Esophagus (tissue), 2 donors: ENCODE measurements at regions not wholly inside any gene's neighbourhood (a gene's known extent, or its start where the extent isn't known, plus 50 kb on each side); places are given as distances from the start of the nearest gene placed in this dataset.

ENCODE experiments used
- H3K27ac ChIP-seq, 2 donors: one replicate each; pipeline ENCODE4 v1.5.1; 2013; ENCODE audit warnings: low read depth in 2 of 2, mild to moderate bottlenecking in 2 of 2, inconsistent platforms in 1 of 2, low read length in 1 of 2, moderate library complexity in 1 of 2
- H3K27me3 ChIP-seq, 2 donors: one replicate each; pipeline ENCODE4 v1.6.1; 2013; ENCODE audit warnings: low read length in 2 of 2, control low read depth in 1 of 2, mild to moderate bottlenecking in 1 of 2; ENCODE audit not compliant: insufficient read depth in 2 of 2, control insufficient read depth in 1 of 2
- H3K36me3 ChIP-seq, 2 donors: one replicate each; pipeline ENCODE4 v1.6.1; 2013; ENCODE audit warnings: low read length in 1 of 2; ENCODE audit not compliant: control insufficient read depth in 2 of 2, insufficient read depth in 2 of 2
- H3K4me1 ChIP-seq, 2 donors: one replicate each; pipeline ENCODE4 v1.6.1; 2013; ENCODE audit warnings: low read length in 1 of 2; ENCODE audit not compliant: control insufficient read depth in 2 of 2, insufficient read depth in 2 of 2
- H3K4me3 ChIP-seq, 2 donors: one replicate each; pipeline ENCODE4 v1.5.1; 2013; ENCODE audit warnings: low read length in 2 of 2, mild to moderate bottlenecking in 2 of 2, low read depth in 1 of 2, moderate library complexity in 1 of 2
- H3K9me3 ChIP-seq, 2 donors: one replicate each; pipeline ENCODE4 v1.6.1; 2013; ENCODE audit warnings: mild to moderate bottlenecking in 2 of 2, low read depth in 1 of 2, low read length in 1 of 2, moderate library complexity in 1 of 2; ENCODE audit not compliant: control insufficient read depth in 2 of 2, insufficient read depth in 1 of 2
- WGBS, 2 donors: extraction: QIAGEN DNeasy Blood & Tissue Kit; methylation state at CpG; one replicate each; pipeline ENCODE4 v1.1.7; 2013; 5-methylcytosine and 5-hydroxymethylcytosine counted together
- donor health status: healthy with polysubstance abuse.
- donor health status: Bipolar disorder and iron deficiency.

DNA sequence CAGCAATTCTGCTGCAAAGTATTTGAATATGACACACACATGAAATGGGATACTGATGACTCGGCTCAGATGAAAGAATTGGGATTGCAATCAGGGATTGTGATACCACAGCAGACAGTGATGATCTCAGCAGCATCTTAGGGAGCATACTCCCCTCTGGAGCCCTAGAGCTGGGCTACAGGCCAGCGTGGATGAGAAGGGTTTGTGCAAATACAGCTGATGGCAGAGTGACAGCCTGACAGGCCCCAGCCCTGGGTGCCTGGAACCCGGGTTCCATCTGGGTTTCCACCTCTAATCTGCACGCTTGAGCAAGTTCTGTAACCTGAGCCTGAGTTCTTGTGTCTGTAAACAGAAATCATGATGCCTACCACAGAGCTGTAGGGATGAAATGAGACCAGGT is 418.0 kb downstream of the LRATD1 start:
- H3K27ac ChIP-seq: no peak overlapping the region
- H3K9me3 ChIP-seq: no peaks in the 10 kb centered on the region
- no peak overlapping the region for H3K4me3 ChIP-seq
- H3K27me3 ChIP-seq: no peaks in the 10 kb centered on the region
- 45 to 52% methylated on average over 4 of the region's 4 CpGs for WGBS, 2 donors
- H3K36me3 ChIP-seq: no peaks in the 10 kb centered on the region
- H3K4me1 ChIP-seq: no peaks in the 10 kb centered on the region

DNA sequence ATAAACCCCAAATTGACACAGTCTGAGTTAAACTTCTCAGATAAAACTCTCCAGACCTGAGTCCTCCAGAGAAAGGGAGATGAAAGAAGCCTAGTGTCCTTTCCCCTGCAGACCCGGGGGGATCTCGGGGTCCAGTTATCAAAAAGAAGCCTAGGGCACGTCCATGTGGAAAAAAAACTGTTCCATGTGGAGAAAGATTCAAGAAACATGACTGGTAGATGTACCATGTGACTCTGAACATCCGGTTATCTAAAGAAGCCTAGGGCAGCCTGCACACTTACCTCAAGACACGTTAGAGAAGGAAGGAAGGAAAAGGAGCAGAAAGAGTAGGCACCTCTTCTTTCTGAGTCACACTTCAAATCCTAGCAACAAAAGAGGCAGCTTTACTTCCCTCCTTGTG is 421.0 kb downstream of the LRATD1 start:
- Histone ChIP-seq H3K4me3 (no peak overlapping the region), H3K4me1 (no peaks in the 10 kb centered on the region), H3K27me3 (no peaks in the 10 kb centered on the region), H3K36me3 (no peaks in the 10 kb centered on the region), H3K9me3 (no peaks in the 10 kb centered on the region), H3K27ac (no peak overlapping the region)
- 79 to 81% methylated on average over 5 of the region's 5 CpGs for WGBS, 2 donors

DNA sequence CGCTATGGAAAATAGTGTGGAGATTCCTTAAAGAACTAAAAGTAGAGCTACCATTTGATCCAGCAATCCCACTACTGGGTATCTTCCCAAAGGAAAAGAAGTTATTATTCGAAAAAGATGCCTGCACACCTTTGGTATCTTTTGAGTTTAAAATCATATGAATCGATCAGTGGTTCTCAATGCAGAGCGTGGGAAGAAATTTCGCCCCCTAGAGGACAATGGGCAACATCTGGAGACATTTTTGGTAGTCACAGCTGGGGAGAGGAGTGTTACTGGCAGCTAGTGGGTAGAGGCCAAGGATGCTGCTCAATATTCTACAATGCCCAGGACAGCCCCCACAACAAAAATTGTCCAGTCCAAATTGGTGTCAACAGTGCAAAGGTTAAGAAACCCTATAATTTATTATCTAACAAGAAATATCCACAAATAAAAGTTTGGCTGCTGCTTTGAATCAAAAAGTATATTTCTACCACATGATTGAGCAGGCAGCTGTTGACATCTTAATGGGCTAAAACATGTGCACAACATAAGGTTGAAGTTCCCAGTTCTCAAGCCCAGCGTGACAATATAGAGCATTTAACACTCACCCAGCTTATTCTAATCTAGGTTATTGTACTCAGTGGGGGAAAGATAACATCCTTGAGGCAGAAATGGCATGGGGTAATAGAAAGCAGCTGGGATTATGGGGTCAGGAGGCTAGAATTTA is 425.7 kb downstream of the LRATD1 start:
- WGBS, 2 donors: 64 to 77% methylated on average over 6 of the region's 6 CpGs
- H3K27ac ChIP-seq: no peak overlapping the region
- H3K4me1 ChIP-seq: no peaks in the 10 kb centered on the region
- H3K4me3 ChIP-seq: no peak overlapping the region
- H3K9me3 ChIP-seq: no peaks in the 10 kb centered on the region
- H3K36me3 ChIP-seq: no peaks in the 10 kb centered on the region
- no peaks in the 10 kb centered on the region for H3K27me3 ChIP-seq

DNA sequence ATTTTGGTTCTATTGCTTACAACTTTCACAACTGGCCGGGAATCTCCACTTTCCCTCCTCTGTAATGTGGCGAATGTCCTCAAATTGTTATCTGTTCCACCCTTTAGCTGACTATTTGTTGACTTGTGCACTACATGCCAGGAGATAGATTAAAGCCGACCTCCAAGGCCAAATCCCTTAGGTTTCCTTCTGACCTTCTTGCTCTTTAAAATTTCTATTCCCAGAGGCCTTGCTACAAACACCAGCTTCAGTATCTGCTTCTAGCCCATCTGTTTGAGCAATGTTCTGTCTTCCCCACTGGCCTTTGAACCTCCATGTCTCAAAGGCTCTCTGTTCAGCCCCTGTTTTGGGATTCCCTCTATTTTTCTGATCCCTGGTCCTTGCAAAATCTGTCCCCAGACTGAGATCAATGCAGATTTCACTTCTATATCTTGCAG is 426.2 kb downstream of the LRATD1 start:
- Histone ChIP-seq H3K27ac (no peak overlapping the region), H3K36me3 (no peaks in the 10 kb centered on the region), H3K9me3 (no peaks in the 10 kb centered on the region), H3K4me1 (no peaks in the 10 kb centered on the region), H3K4me3 (no peak overlapping the region), H3K27me3 (no peaks in the 10 kb centered on the region)
- 57 to 70% methylated on average over 3 of the region's 3 CpGs for WGBS, 2 donors

- H3K4me3 ChIP-seq: no peak overlapping the region
- WGBS, 2 donors: 71 to 79% methylated on average over 10 of the region's 10 CpGs
- H3K27ac ChIP-seq: no peak overlapping the region
- H3K4me1 ChIP-seq: no peaks in the 10 kb centered on the region
- H3K36me3 ChIP-seq: no peaks in the 10 kb centered on the region
- no peaks in the 10 kb centered on the region for H3K27me3 ChIP-seq
- no peaks in the 10 kb centered on the region for H3K9me3 ChIP-seq
Measured at GRCh38 chr2:15059870-15060512, 427.5 kb downstream of the LRATD1 start.

GRCh38 chr2:15061268-15061667 is 428.8 kb downstream of the LRATD1 start:
- no peak overlapping the region for H3K27ac ChIP-seq
- H3K27me3 ChIP-seq: no peaks in the 10 kb centered on the region
- no peak overlapping the region for H3K4me3 ChIP-seq
- no peaks in the 10 kb centered on the region for H3K36me3 ChIP-seq
- 83 to 93% methylated on average over 1 of the region's 1 CpG for WGBS, 2 donors
- H3K4me1 ChIP-seq: no peaks in the 10 kb centered on the region
- H3K9me3 ChIP-seq: no peaks in the 10 kb centered on the region

GRCh38 chr2:15066138-15066537 is 433.6 kb downstream of the LRATD1 start:
- Histone ChIP-seq H3K9me3 (no peaks in the 10 kb centered on the region), H3K27me3 (peaks cover 0 to 2% of the 10 kb centered on the region in 2 donors), H3K27ac (no peak overlapping the region), H3K4me3 (no peak overlapping the region), H3K4me1 (no peaks in the 10 kb centered on the region), H3K36me3 (no peaks in the 10 kb centered on the region)
- WGBS, 2 donors: 94 to 95% methylated on average over 3 of the region's 3 CpGs

GRCh38 chr2:15069149-15069548 is 436.6 kb downstream of the LRATD1 start:
- H3K9me3 ChIP-seq: no peaks in the 10 kb centered on the region
- H3K27me3 ChIP-seq: peaks cover 0 to 2% of the 10 kb centered on the region in 2 donors
- WGBS, 2 donors: 48 to 50% methylated on average over 5 of the region's 5 CpGs
- H3K4me3 ChIP-seq: no peak overlapping the region
- H3K27ac ChIP-seq: no peak overlapping the region
- H3K4me1 ChIP-seq: no peaks in the 10 kb centered on the region
- H3K36me3 ChIP-seq: no peaks in the 10 kb centered on the region

DNA sequence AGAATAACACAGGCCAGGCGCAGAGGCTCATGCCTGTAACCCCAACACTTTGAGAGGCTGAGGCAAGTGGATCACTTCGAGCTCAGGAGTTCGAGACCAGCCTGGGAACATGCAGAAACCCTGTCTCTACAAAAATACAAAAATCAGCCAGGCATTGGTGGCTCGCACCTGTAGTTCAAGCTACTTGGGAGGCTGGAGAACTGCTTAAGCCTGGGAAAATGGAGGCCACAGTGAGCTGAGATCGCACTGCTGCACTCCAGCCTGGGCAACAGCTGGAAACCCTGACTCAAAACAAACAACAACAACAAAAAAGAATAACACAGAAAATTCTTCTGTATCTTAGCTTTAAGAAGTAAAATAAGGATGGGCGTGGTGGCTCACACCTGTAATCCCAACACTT is 440.3 kb downstream of the LRATD1 start:
- Histone ChIP-seq H3K27me3 (peaks cover 0 to 2% of the 10 kb centered on the region in 2 donors), H3K27ac (no peak overlapping the region), H3K36me3 (no peaks in the 10 kb centered on the region), H3K4me1 (no peaks in the 10 kb centered on the region), H3K9me3 (no peaks in the 10 kb centered on the region), H3K4me3 (no peak overlapping the region)
- 79 to 82% methylated on average over 6 of the region's 6 CpGs for WGBS, 2 donors

GRCh38 chr2:15073664-15074063 is 441.1 kb downstream of the LRATD1 start:
- Histone ChIP-seq H3K27ac (no peak overlapping the region), H3K4me3 (no peak overlapping the region), H3K4me1 (no peaks in the 10 kb centered on the region), H3K9me3 (no peaks in the 10 kb centered on the region), H3K27me3 (peaks cover 0 to 2% of the 10 kb centered on the region in 2 donors), H3K36me3 (no peaks in the 10 kb centered on the region)
- WGBS, 2 donors: 60 to 65% methylated on average over 3 of the region's 3 CpGs
